RWPE2 (cell line): ENCODE measurements at regions not wholly inside any gene's neighbourhood (a gene's known extent, or its start where the extent isn't known, plus 50 kb on each side); places are given as distances from the start of the nearest gene placed in this dataset.

Experiments used
- ATAC-seq: fragments of 200-7000 bp; cut with Tn5 transposase; 3 replicates; pipeline ENCODE4 v1.9.1; 2021; ENCODE audit warnings: low read depth
- DNase-seq: peaks from one replicate; pipeline ENCODE4 v3.0.0-alpha.2; 2020; ENCODE audit warnings: low spot score
- H3K27ac ChIP-seq: fragments of 450-650 bp; 2 replicates; pipeline ENCODE4 v1.5.1; 2017; ENCODE audit warnings: mild to moderate bottlenecking; ENCODE audit not compliant: poor library complexity, severe bottlenecking
- H3K27me3 ChIP-seq: fragments of 250-450 bp; sonication (Bioruptor Pico); 2 replicates; pipeline ENCODE4 v1.5.1; 2021; ENCODE audit warnings: mild to moderate bottlenecking, moderate library complexity; ENCODE audit not compliant: insufficient read depth, poor library complexity, severe bottlenecking
- H3K36me3 ChIP-seq: fragments of 250-450 bp; sonication (Bioruptor Pico); 2 replicates; pipeline ENCODE4 v1.5.1; 2020; ENCODE audit warnings: low read depth, mild to moderate bottlenecking, moderate library complexity
- H3K4me1 ChIP-seq: fragments of 250-450 bp; sonication (Bioruptor Pico); 2 replicates; pipeline ENCODE4 v1.5.1; 2021; ENCODE audit warnings: mild to moderate bottlenecking, moderate library complexity; ENCODE audit not compliant: insufficient read depth, poor library complexity, severe bottlenecking
- H3K4me3 ChIP-seq: fragments of 250-450 bp; sonication (Bioruptor Pico); 2 replicates; pipeline ENCODE4 v1.5.1; 2021; ENCODE audit warnings: mild to moderate bottlenecking, moderate library complexity; ENCODE audit not compliant: severe bottlenecking
- H3K9me3 ChIP-seq: fragments of 250-450 bp; sonication (Bioruptor Pico); 2 replicates; pipeline ENCODE4 v1.5.1; 2021; ENCODE audit warnings: mild to moderate bottlenecking, moderate library complexity; ENCODE audit not compliant: severe bottlenecking
- CTCF ChIP-seq: fragments of 450-650 bp; IDR thresholded peaks from one replicate; pipeline ENCODE4 v1.5.1; 2017; ENCODE audit warnings: mild to moderate bottlenecking, moderate library complexity; ENCODE audit not compliant: poor library complexity, severe bottlenecking

GRCh38 chr3:104168386-104168785 lies 1198.3 kb upstream of the ALCAM start:
- no peaks in the 10 kb centered on the region for H3K36me3 ChIP-seq
- H3K4me1 ChIP-seq: no peaks in the 10 kb centered on the region
- H3K9me3 ChIP-seq: no peaks in the 10 kb centered on the region
- DNase-seq: no peak
- H3K27me3 ChIP-seq: no peaks in the 10 kb centered on the region
- TF ChIP-seq CTCF: no peak
- H3K4me3 ChIP-seq: no peak overlapping the region
- ATAC-seq: no peak
- H3K27ac ChIP-seq: no peak overlapping the region

- DNase-seq (no peak), ATAC-seq (no peak)
- no peaks in the 10 kb centered on the region for H3K36me3 ChIP-seq
- no peaks in the 10 kb centered on the region for H3K9me3 ChIP-seq
- H3K4me1 ChIP-seq: no peaks in the 10 kb centered on the region
- H3K27ac ChIP-seq: no peak overlapping the region
- no peaks in the 10 kb centered on the region for H3K27me3 ChIP-seq
- no peak for TF ChIP-seq CTCF
- H3K4me3 ChIP-seq: no peak overlapping the region
Observed at GRCh38 chr3:104175696-104176095, 1191.0 kb upstream of the ALCAM start.

GRCh38 chr3:104176706-104177105 lies 1190.0 kb upstream of the ALCAM start:
- TF ChIP-seq CTCF: no peak
- no peaks in the 10 kb centered on the region for H3K9me3 ChIP-seq
- H3K27me3 ChIP-seq: no peaks in the 10 kb centered on the region
- no peaks in the 10 kb centered on the region for H3K4me1 ChIP-seq
- H3K4me3 ChIP-seq: no peak overlapping the region
- no peaks in the 10 kb centered on the region for H3K36me3 ChIP-seq
- no peak overlapping the region for H3K27ac ChIP-seq
- ATAC-seq (peak; percentile 12; the same call in 1 of the 3 replicates), DNase-seq (no peak)

- peaks cover 3% of the 10 kb centered on the region for H3K27me3 ChIP-seq
- no peak for DNase-seq
- no peaks in the 10 kb centered on the region for H3K36me3 ChIP-seq
- no peaks in the 10 kb centered on the region for H3K9me3 ChIP-seq
- no peak for ATAC-seq
- no peak for TF ChIP-seq CTCF
- no peaks in the 10 kb centered on the region for H3K4me1 ChIP-seq
- no peak overlapping the region for H3K27ac ChIP-seq
- no peak overlapping the region for H3K4me3 ChIP-seq
Observed at GRCh38 chr3:104178680-104179079, 1188.0 kb upstream of the ALCAM start.

GRCh38 chr3:104180906-104181305 lies 1185.8 kb upstream of the ALCAM start:
- ATAC-seq (no peak), DNase-seq (no peak)
- TF ChIP-seq CTCF: no peak
- H3K4me1 ChIP-seq: no peaks in the 10 kb centered on the region
- H3K9me3 ChIP-seq: no peaks in the 10 kb centered on the region
- no peak overlapping the region for H3K4me3 ChIP-seq
- H3K27me3 ChIP-seq: peaks cover 3% of the 10 kb centered on the region
- H3K36me3 ChIP-seq: no peaks in the 10 kb centered on the region
- no peak overlapping the region for H3K27ac ChIP-seq
